SK-N-SH (cell line): ENCODE measurements at regions not wholly inside any gene's neighbourhood (a gene's known extent, or its start where the extent isn't known, plus 50 kb on each side); places are given as distances from the start of the nearest gene placed in this dataset.

Source experiments
- CTCF ChIA-PET: fragments of 300-600, 350-600 bp; formaldehyde crosslinking; extraction: SDS; loops from one replicate; lab custom pipeline; 2021; lab: Yijun Ruan, JAX
- POLR2A ChIA-PET: fragments of 350-600 bp; sonication (Branson Sonifier 250); formaldehyde crosslinking; extraction: SDS; loops from one replicate; lab custom pipeline; 2020; ENCODE audit warnings: antibody characterized with exemption, inconsistent platforms; lab: Yijun Ruan, JAX
- DNase-seq: peaks from one replicate; pipeline ENCODE4 v3.0.0; 2012
- H2AFZ ChIP-seq: fragments of 200-600 bp; sonication (generic); 2 replicates; pipeline ENCODE4 v1.8.1; 2016; ENCODE audit warnings: antibody characterized with exemption, mild to moderate bottlenecking, low read depth
- H3F3A ChIP-seq: fragments of 200-600 bp; sonication (generic); replicated peaks from 2 replicates; pipeline ENCODE3; 2016; ENCODE audit warnings: antibody characterized with exemption, mild to moderate bottlenecking; ENCODE audit not compliant: insufficient read depth
- H3K27ac ChIP-seq, 2 experiments: fragments of 200-500 bp in 1 of 2; fragments of 200-600 bp in 1 of 2; sonication (Bioruptor generic) in 1 of 2; sonication (generic), shearing (Covaris generic) in 1 of 2; 2 replicates each; pipeline versions ENCODE4 v1.5.1 to v1.6.1; 2014 to 2016; ENCODE audit warnings: low read depth in 2 of 2, inconsistent platforms in 1 of 2, low read length in 1 of 2, mild to moderate bottlenecking in 1 of 2, mixed read lengths in 1 of 2
- H3K27me3 ChIP-seq: fragments of 200-600 bp; sonication (generic), shearing (Covaris generic); 2 replicates; pipeline ENCODE4 v1.6.1; 2016; ENCODE audit warnings: mixed run types; ENCODE audit not compliant: insufficient read depth
- H3K36me3 ChIP-seq, 2 experiments: fragments of 200-500 bp in 1 of 2; fragments of 200-600 bp in 1 of 2; sonication (Bioruptor generic) in 1 of 2; sonication (generic) in 1 of 2; replicated peaks in 1 of 2; 2 replicates each; pipeline versions ENCODE3 to v1.5.1; 2014 to 2016; ENCODE audit warnings: low read length in 1 of 2, mild to moderate bottlenecking in 1 of 2; ENCODE audit not compliant: insufficient read depth in 2 of 2, control insufficient read depth in 1 of 2
- H3K4me1 ChIP-seq, 2 experiments: fragments of 200-500 bp in 1 of 2; fragments of 200-600 bp in 1 of 2; sonication (Bioruptor generic) in 1 of 2; sonication (generic), shearing (Covaris generic) in 1 of 2; 2 replicates each; pipeline versions ENCODE4 v1.5.1 to v1.6.1; 2014 to 2016; ENCODE audit warnings: low read depth in 1 of 2, low read length in 1 of 2, mixed run types in 1 of 2; ENCODE audit not compliant: insufficient read depth in 2 of 2, control insufficient read depth in 1 of 2
- H3K4me2 ChIP-seq: fragments of 200-600 bp; sonication (generic), shearing (Covaris generic); 2 replicates; pipeline ENCODE4 v1.6.1; 2017; ENCODE audit warnings: mixed run types
- H3K4me3 ChIP-seq, 2 experiments: fragments of 200-500 bp in 1 of 2; fragments of 200-600 bp in 1 of 2; sonication (Bioruptor generic) in 1 of 2; sonication (generic), shearing (Covaris generic) in 1 of 2; 2 replicates each; pipeline versions ENCODE4 v1.5.1 to v1.8.1; 2014 to 2016; ENCODE audit warnings: low read depth in 2 of 2, inconsistent platforms in 1 of 2, low read length in 1 of 2, mild to moderate bottlenecking in 1 of 2, mixed read lengths in 1 of 2, moderate library complexity in 1 of 2
- H3K79me2 ChIP-seq: fragments of 200-600 bp; sonication (generic); 2 replicates; pipeline ENCODE4 v1.8.1; 2017; ENCODE audit warnings: mild to moderate bottlenecking; ENCODE audit not compliant: insufficient read depth
- H3K9ac ChIP-seq: fragments of 200-600 bp; sonication (generic); 2 replicates; pipeline ENCODE4 v1.6.1; 2017; ENCODE audit warnings: mixed run types
- H3K9me2 ChIP-seq: fragments of 200-600 bp; sonication (generic); 2 replicates; pipeline ENCODE4 v1.6.1; 2017; ENCODE audit warnings: mixed run types
- H3K9me3 ChIP-seq: fragments of 200-600 bp; sonication (generic); 2 replicates; pipeline ENCODE4 v1.6.1; 2017; ENCODE audit warnings: mixed run types, mild to moderate bottlenecking, moderate library complexity
- H4K20me1 ChIP-seq: fragments of 200-600 bp; sonication (generic); 2 replicates; pipeline ENCODE4 v1.6.1; 2017; ENCODE audit warnings: mild to moderate bottlenecking, mixed run types; ENCODE audit not compliant: insufficient read depth
- CHD2 ChIP-seq: fragments of 150-350 bp; IDR thresholded peaks from 2 replicates; pipeline ENCODE4 v1.6.1; 2018; ENCODE audit warnings: low read length; ENCODE audit not compliant: partially characterized antibody
- GABPA ChIP-seq: IDR thresholded peaks from 2 replicates; pipeline ENCODE4 v1.4.0; 2012; ENCODE audit warnings: low read depth, mild to moderate bottlenecking
- GATA2 ChIP-seq: sonication (generic); formaldehyde crosslinking; IDR thresholded peaks from 2 replicates; pipeline ENCODE4 v1.5.0; 2020; ENCODE audit warnings: mild to moderate bottlenecking, missing genetic modification reagents
- JUND ChIP-seq: IDR thresholded peaks from 2 replicates; pipeline ENCODE4 v1.4.0; 2012
- MEF2A ChIP-seq: IDR thresholded peaks from 2 replicates; pipeline ENCODE4 v1.4.0; 2012; ENCODE audit warnings: low read depth, borderline replicate concordance
- NRF1 ChIP-seq: IDR thresholded peaks from 2 replicates; pipeline ENCODE4 v1.6.1; 2012; ENCODE audit warnings: low read depth, mild to moderate bottlenecking, low read length
- POLR2AphosphoS5 ChIP-seq: IDR thresholded peaks from 2 replicates; pipeline ENCODE4 v1.6.1; 2012; ENCODE audit warnings: low read depth, low read length
- RAD21 ChIP-seq: IDR thresholded peaks from 2 replicates; pipeline ENCODE4 v1.6.1; 2012; ENCODE audit warnings: mild to moderate bottlenecking, low read length
- REST ChIP-seq: IDR thresholded peaks from 2 replicates; pipeline ENCODE4 v1.6.1; 2012; ENCODE audit warnings: mild to moderate bottlenecking, low read depth, low read length, moderate library complexity
- SMC3 ChIP-seq: IDR thresholded peaks from 2 replicates; pipeline ENCODE4 v1.6.1; 2012; ENCODE audit warnings: low read depth, low read length, improper control_type of control experiment
- TAF1 ChIP-seq: IDR thresholded peaks from 2 replicates; pipeline ENCODE4 v1.6.1; 2012; ENCODE audit warnings: low read depth, mild to moderate bottlenecking, low read length, moderate library complexity, borderline replicate concordance
- TCF12 ChIP-seq: IDR thresholded peaks from 2 replicates; pipeline ENCODE4 v1.4.0; 2012
- TEAD4 ChIP-seq: IDR thresholded peaks from 2 replicates; pipeline ENCODE4 v1.4.0; 2012; ENCODE audit warnings: mild to moderate bottlenecking, borderline replicate concordance; ENCODE audit not compliant: insufficient read depth
- USF2 ChIP-seq: fragments of 150-350 bp; IDR thresholded peaks from 2 replicates; pipeline ENCODE4 v1.6.1; 2017; ENCODE audit warnings: antibody characterized with exemption, low read length, low read depth, borderline replicate concordance
- YY1 ChIP-seq: IDR thresholded peaks from 2 replicates; pipeline ENCODE4 v1.4.0; 2012; ENCODE audit warnings: low read depth, mild to moderate bottlenecking
- TF ChIP-seq, protein P1 (sequence below): IDR thresholded peaks from 2 replicates; pipeline ENCODE4; 2012
- TF ChIP-seq, protein P2 (sequence below): fragments of 200-600 bp; sonication (generic); IDR thresholded peaks from 2 replicates; pipeline ENCODE4 v1.6.1; 2017; ENCODE audit warnings: antibody characterized with exemption, mild to moderate bottlenecking, moderate library complexity
- TF ChIP-seq, protein P3 (sequence below): IDR thresholded peaks from 2 replicates; pipeline ENCODE4 v1.4.0; 2012; ENCODE audit warnings: low read depth, borderline replicate concordance

- DNase-seq, result no peak
- H3K9me2 ChIP-seq, result no peaks in the 10 kb centered on the region
- no peaks in the 10 kb centered on the region for H3K9me3 ChIP-seq
- no peaks in the 10 kb centered on the region for H3K79me2 ChIP-seq
- H4K20me1 ChIP-seq, result no peaks in the 10 kb centered on the region
- H3K36me3 ChIP-seq, result no peaks in the 10 kb centered on the region
- CTCF ChIA-PET, result interaction anchor here (1.3 kb wide), 1 partner anchor 18 kb away, joined by 4 read pairs; no protein-coding TSS in a partner anchor
- POLR2A ChIA-PET, result no interaction called here
- H3K27me3 ChIP-seq, result no peaks in the 10 kb centered on the region
- TF ChIP-seq TCF12 (no peak), MEF2A (no peak), JUND (no peak), POLR2AphosphoS5 (no peak), RAD21 (no peak), NRF1 (no peak), USF2 (no peak), GABPA (no peak), CHD2 (no peak), YY1 (no peak), TEAD4 (no peak), REST (no peak), TAF1 (no peak), GATA2 (CRISPR knock-in tag) (no peak), SMC3 (no peak)
- TF ChIP-seq, protein P1, sequence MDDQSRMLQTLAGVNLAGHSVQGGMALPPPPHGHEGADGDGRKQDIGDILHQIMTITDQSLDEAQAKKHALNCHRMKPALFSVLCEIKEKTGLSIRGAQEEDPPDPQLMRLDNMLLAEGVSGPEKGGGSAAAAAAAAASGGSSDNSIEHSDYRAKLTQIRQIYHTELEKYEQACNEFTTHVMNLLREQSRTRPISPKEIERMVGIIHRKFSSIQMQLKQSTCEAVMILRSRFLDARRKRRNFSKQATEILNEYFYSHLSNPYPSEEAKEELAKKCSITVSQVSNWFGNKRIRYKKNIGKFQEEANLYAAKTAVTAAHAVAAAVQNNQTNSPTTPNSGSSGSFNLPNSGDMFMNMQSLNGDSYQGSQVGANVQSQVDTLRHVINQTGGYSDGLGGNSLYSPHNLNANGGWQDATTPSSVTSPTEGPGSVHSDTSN, result no peak
- TF ChIP-seq, protein P2, sequence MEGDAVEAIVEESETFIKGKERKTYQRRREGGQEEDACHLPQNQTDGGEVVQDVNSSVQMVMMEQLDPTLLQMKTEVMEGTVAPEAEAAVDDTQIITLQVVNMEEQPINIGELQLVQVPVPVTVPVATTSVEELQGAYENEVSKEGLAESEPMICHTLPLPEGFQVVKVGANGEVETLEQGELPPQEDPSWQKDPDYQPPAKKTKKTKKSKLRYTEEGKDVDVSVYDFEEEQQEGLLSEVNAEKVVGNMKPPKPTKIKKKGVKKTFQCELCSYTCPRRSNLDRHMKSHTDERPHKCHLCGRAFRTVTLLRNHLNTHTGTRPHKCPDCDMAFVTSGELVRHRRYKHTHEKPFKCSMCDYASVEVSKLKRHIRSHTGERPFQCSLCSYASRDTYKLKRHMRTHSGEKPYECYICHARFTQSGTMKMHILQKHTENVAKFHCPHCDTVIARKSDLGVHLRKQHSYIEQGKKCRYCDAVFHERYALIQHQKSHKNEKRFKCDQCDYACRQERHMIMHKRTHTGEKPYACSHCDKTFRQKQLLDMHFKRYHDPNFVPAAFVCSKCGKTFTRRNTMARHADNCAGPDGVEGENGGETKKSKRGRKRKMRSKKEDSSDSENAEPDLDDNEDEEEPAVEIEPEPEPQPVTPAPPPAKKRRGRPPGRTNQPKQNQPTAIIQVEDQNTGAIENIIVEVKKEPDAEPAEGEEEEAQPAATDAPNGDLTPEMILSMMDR, result no peak
- TF ChIP-seq, protein P3, sequence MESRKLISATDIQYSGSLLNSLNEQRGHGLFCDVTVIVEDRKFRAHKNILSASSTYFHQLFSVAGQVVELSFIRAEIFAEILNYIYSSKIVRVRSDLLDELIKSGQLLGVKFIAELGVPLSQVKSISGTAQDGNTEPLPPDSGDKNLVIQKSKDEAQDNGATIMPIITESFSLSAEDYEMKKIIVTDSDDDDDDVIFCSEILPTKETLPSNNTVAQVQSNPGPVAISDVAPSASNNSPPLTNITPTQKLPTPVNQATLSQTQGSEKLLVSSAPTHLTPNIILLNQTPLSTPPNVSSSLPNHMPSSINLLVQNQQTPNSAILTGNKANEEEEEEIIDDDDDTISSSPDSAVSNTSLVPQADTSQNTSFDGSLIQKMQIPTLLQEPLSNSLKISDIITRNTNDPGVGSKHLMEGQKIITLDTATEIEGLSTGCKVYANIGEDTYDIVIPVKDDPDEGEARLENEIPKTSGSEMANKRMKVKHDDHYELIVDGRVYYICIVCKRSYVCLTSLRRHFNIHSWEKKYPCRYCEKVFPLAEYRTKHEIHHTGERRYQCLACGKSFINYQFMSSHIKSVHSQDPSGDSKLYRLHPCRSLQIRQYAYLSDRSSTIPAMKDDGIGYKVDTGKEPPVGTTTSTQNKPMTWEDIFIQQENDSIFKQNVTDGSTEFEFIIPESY, result no peak
- no peak overlapping the region for H3K9ac ChIP-seq
- H3F3A ChIP-seq, result no peaks in the 10 kb centered on the region
- H3K27ac ChIP-seq, result no peak overlapping the region
- H3K4me3 ChIP-seq, result no peak overlapping the region
- no peak overlapping the region for H3K4me2 ChIP-seq
- H2AFZ ChIP-seq, result no peak overlapping the region
- H3K4me1 ChIP-seq, result no peaks in the 10 kb centered on the region
Observed at GRCh38 chr14:27314231-27314630, 716.4 kb upstream of the NOVA1 start.
